ENCODE measurements at regions not wholly inside any gene's neighbourhood (a gene's known extent, or its start where the extent isn't known, plus 50 kb on each side); places are given as distances from the start of the nearest gene placed in this dataset.
"Not testable (repeated sequence)": the region's sequence is repeated elsewhere in the genome, so short reads cannot be mapped to it uniquely, and the experiment has no call there.

DNA sequence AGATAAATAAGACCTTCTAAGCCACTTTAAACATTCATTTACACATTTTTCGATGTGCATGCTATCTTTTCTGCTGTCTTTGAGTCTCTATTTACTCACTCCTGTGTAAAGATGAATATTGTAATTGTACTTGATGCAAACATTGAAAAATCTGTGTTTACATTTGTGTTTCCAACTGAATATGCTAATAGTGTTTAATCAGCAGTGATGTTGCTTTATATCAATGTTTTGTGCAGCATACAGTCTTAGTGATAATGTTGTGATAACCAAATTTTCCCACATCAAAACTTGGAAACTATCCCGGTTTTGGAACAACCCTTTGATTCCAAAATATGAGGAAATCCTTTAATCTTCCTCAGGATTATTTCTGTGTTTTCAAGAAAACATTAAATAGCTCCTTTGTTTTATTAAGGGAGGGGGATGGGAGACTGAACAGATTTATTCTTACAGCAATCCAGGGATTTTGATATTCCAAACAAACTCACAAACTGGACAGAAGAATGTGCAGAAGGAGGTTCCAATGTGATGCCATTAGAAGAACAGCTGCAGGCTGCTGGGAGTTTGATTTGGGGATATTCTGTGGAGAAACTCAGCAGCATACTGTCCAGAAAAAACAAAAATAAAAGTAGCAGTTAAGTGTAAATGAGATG lies 248.0 kb downstream of the S1PR1 start:
- H3K9me3 Mint-ChIP-seq, result peaks cover 1 to 5% (median 4%) of the 10 kb centered on the region in 3 donors

DNA sequence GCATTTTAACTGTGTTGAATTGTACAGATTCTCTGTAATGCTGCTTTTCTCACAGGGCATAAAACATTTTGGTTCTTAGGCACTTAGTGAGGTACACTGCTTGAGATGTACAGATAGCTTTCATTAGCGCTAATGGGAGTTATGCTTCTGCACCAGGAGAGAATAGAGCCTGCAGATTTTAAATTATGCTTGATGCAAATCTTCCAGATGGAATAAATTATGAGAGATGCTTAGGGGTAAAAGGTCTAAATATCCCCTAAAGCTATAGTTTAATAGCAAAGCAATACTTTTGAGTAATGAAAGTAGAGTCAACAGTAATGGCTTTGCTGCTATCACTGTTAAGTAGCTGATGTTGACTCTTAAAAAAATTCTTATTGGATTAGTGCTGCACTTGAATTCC lies 248.9 kb downstream of the S1PR1 start:
- no peaks in the 10 kb centered on the region for H3K27me3 Mint-ChIP-seq
- H3K4me3 Mint-ChIP-seq, result no peak overlapping the region
- H3K4me1 Mint-ChIP-seq, result no peaks in the 10 kb centered on the region
- H3K27ac Mint-ChIP-seq, result no peak overlapping the region
- H3K9me3 Mint-ChIP-seq, result peaks cover 4 to 9% (median 8%) of the 10 kb centered on the region in 3 donors
- H3K36me3 Mint-ChIP-seq, result no peaks in the 10 kb centered on the region

More for the DNA sequence above, 248.0 kb downstream of the S1PR1 start:
- Mint-ChIP-seq H3K27ac (no peak overlapping the region), H3K4me1 (no peaks in the 10 kb centered on the region), H3K27me3 (no peaks in the 10 kb centered on the region), H3K4me3 (peak overlapping the region in 1 of 4 donors; percentile 41), H3K36me3 (no peaks in the 10 kb centered on the region)

DNA sequence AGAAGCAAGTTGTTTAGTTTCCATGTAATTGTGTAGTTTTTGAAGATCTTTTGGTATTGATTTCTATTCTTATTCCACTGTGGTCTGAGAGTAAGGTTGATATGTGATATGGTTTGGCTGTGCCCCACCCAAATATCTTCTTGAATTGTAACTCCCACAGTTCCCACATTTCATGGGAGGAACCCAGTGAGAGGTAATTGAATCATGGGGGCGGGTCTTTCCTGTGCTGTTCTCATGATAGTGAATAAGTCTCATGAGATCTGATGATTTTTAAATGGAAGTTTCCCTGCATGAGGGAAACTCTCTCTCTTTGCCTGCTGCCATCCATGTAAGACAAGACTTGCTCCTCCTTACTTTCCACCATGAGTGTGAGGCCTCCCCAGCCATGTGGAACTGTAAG lies 255.3 kb downstream of the S1PR1 start:
- H3K9me3 Mint-ChIP-seq, result peaks cover 6 to 12% (median 9%) of the 10 kb centered on the region in 3 donors
- not testable (repeated sequence) for H3K4me3 Mint-ChIP-seq, H3K27me3 Mint-ChIP-seq, H3K36me3 Mint-ChIP-seq, H3K27ac Mint-ChIP-seq, H3K4me1 Mint-ChIP-seq

DNA sequence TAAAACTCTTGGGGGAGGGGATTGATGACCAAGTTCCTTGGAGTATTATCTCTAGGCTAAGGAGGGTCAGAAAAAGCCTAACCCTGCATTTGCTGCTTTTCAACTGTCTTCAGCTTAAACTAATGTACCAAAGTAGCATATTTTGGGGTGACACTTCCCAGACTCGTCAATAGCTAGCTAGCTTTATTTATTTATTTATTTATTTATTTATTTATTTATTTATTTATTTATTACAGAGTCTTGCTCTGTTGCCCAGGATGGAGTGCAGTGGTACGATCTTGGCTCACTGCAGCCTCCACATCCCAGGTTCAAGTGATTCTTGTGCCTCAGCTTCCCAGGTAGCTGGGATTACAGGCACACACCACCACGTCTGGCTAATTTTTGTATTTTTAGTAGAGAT lies 257.1 kb downstream of the S1PR1 start:
- not testable (repeated sequence) for H3K27ac Mint-ChIP-seq, H3K36me3 Mint-ChIP-seq, H3K27me3 Mint-ChIP-seq, H3K4me3 Mint-ChIP-seq, H3K4me1 Mint-ChIP-seq
- peaks cover 6 to 12% (median 9%) of the 10 kb centered on the region in 3 donors for H3K9me3 Mint-ChIP-seq

DNA sequence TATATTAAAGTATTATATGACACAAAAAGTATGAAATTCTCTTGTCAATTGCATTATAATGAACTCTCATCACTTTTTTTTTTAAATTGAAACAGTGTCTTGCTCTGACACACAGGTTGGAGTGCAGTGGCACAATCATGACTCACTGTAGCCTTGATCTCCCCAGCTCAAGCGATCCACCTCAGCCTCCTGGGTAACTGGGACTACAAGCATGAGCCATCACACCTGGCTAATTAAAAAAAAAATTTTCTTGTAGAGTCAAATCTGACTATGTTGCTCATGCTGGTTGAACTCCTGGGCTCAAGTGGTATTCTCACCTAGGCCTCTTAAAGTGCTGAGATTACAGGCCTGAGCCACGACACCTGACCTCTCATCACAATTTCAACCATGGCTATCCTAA lies 259.3 kb downstream of the S1PR1 start:
- Mint-ChIP-seq H3K36me3 (peaks cover 1% of the 10 kb centered on the region), H3K27me3 (no peaks in the 10 kb centered on the region), H3K4me3 (no peak overlapping the region), H3K9me3 (peaks cover 0 to 4% (median 0%) of the 10 kb centered on the region in 3 donors), H3K27ac (no peak overlapping the region), H3K4me1 (peaks cover 0 to 1% (median 0%) of the 10 kb centered on the region in 3 donors)

DNA sequence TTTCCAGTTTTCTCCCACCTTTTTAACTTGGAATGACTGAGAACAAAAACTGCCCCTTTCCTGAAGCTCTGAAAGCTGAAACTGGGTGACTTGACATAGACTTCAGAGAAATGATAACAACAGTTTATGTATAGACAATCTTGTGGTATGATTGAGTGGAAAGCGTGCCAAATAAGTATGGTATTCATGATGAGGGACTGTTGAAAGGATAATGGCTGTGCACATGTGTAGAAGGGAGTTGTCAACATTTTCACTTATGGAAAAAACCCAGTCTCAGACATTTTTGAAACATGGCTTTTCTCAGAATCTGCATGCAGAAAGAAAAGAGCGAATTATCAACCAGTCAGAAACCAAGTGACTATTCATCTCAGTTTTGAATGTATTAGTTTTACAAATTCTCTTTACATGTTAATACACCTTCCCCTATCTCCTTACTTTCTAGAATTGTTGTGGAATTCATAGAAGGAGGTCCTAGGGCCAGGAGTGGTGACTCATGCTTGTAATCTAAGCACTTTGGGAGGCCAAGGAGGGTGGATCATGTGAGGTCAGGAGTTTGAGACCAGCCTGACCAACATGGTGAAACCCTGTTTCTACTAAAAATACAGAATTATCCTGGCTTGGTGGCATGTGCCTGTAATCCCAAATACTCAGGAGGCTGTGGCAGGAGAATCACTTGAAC lies 261.2 kb downstream of the S1PR1 start:
- Mint-ChIP-seq H3K4me1 (no peaks in the 10 kb centered on the region), H3K27ac (no peak overlapping the region), H3K36me3 (no peaks in the 10 kb centered on the region), H3K27me3 (no peaks in the 10 kb centered on the region), H3K4me3 (no peak overlapping the region), H3K9me3 (no peaks in the 10 kb centered on the region)

DNA sequence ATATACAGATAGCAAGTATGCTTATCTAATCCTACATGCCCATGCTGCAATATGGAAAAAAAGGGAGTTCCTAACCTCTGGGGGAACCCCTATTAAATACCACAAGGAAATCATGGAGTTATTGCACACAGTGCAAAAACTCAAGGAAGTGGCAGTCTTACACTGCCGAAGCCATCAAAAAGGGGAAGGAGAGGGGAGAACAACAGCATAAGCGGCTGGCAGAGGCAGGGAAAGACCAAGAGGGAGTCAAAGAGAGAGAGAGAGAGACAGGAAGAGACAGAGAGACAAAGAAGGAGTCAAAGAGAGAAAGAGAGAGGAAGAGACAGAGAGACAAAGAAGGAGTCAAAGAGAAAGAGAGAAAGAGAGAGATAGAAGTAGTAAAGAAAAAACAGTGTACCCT lies 267.3 kb downstream of the S1PR1 start:
- not testable (repeated sequence) for H3K36me3 Mint-ChIP-seq, H3K27ac Mint-ChIP-seq, H3K9me3 Mint-ChIP-seq, H3K27me3 Mint-ChIP-seq, H3K4me1 Mint-ChIP-seq, H3K4me3 Mint-ChIP-seq

DNA sequence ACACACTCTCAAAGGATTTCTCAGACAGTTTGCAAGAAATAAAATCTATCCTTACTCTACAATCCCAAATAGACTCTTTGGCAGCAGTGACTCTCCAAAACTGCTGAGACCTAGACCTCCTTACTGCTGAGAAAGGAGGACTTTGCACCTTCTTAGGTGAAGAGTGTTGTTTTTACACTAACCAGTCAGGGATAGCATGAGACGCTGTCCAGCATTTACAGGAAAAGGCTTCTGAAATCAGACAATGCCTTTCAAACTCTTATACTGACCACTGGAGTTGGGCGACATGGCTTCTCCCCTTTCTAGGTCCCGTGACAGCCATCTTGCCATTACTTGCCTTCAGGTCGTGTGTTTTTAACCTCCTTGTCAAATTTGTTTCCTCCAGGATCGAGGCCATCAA lies 268.4 kb downstream of the S1PR1 start:
- H3K9me3 Mint-ChIP-seq, H3K27me3 Mint-ChIP-seq, H3K36me3 Mint-ChIP-seq, H3K4me3 Mint-ChIP-seq, H3K4me1 Mint-ChIP-seq, H3K27ac Mint-ChIP-seq: not testable (repeated sequence)

DNA sequence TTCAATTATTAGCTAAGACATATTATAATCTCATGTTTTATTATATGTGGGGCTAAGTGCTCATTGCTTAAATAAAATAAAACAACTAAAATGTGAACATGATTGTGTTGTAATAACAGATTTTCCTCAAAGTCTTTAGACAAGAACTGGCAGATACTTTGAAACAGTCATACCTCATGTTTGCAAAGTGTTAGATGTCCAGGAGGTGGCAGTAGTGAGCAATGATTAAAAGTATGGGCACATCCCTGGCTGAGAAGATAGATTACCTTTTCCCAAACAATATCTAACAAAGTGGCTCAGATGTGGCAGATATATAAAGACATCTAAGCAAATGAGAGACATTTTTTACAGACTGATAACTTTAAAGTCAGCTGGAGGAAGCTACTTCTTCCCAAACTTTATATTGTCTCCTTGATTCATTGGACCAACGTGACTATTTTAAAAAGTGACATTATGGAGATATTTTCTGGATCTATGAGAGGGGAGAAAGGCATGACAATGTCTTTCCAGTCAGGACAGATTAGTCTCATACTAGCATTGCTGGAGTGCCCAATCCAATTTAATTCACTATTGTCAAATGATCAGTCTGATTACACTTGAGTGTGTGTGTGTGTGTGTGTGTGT lies 269.8 kb downstream of the S1PR1 start:
- H3K27me3 Mint-ChIP-seq, result no peaks in the 10 kb centered on the region
- no peaks in the 10 kb centered on the region for H3K36me3 Mint-ChIP-seq
- no peak overlapping the region for H3K4me3 Mint-ChIP-seq
- H3K4me1 Mint-ChIP-seq, result peaks cover 0 to 2% (median 0%) of the 10 kb centered on the region in 3 donors
- H3K9me3 Mint-ChIP-seq, result no peaks in the 10 kb centered on the region
- H3K27ac Mint-ChIP-seq, result no peak overlapping the region

DNA sequence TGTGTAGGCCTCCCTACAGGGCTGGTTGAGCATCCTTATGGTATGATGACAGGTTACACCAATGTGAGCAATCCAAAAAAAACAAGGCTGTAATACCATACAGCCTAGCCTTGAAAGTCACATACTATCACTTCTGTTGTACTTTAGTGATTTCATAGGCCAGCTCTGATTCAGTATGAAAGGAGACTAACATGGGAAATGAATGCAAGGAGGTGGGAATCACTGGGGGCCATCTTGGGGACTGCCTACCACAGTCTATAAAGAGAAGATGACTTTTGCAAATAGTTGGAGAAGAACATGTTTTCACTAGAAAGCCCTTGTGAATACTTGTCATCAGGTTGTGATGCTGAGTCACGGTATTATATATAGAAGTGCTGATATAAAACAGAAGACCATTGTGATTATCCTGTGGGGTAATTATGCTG lies 270.7 kb downstream of the S1PR1 start:
- no peaks in the 10 kb centered on the region for H3K9me3 Mint-ChIP-seq
- H3K36me3 Mint-ChIP-seq, result no peaks in the 10 kb centered on the region
- no peak overlapping the region for H3K4me3 Mint-ChIP-seq
- H3K27ac Mint-ChIP-seq, result no peak overlapping the region
- no peaks in the 10 kb centered on the region for H3K27me3 Mint-ChIP-seq
- H3K4me1 Mint-ChIP-seq, result peaks cover 0 to 2% (median 0%) of the 10 kb centered on the region in 3 donors

DNA sequence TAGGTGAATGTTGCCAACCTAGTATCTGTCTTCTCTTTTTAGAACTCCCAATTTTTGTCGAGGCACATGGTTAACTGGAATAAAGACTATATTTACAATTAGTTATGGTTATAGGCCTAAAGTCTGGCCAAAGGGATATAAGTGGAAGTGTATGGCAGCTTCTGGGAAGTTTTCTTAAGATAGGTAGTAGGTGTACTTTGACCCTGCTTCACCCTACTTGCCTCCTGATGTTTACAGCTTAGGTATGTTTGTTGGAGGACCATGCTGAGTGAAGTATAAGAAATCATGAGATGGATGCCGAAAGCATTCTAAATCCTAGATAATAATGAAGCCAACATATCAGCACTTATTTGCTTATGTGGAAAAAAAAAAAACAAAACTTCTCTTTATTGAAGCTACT lies 272.1 kb downstream of the S1PR1 start:
- Mint-ChIP-seq H3K9me3 (no peaks in the 10 kb centered on the region), H3K27me3 (no peaks in the 10 kb centered on the region), H3K27ac (no peak overlapping the region), H3K4me1 (peaks cover 0 to 2% (median 0%) of the 10 kb centered on the region in 3 donors), H3K36me3 (no peaks in the 10 kb centered on the region), H3K4me3 (no peak overlapping the region)

DNA sequence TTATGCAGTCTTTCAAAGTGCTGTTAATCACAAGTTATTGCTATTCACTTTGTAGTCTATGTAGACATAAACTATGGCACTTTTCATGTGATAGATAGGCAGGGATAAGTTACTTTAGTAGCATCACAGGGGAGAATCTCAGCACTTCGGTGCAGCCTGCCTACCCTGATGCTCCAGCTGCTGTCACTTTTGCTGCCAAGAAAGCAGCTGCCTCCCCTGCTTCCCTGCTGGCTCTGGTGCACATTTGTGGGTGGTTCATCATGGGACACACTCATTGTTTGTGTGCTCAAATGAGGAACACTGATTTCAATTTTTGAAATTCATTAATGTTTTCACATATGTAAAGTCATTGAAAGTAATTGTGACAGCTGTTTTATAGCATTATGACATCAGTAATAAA lies 272.6 kb downstream of the S1PR1 start:
- Mint-ChIP-seq H3K27ac (no peak overlapping the region), H3K4me1 (peaks cover 0 to 2% (median 0%) of the 10 kb centered on the region in 3 donors), H3K9me3 (no peaks in the 10 kb centered on the region), H3K36me3 (no peaks in the 10 kb centered on the region), H3K27me3 (no peaks in the 10 kb centered on the region), H3K4me3 (no peak overlapping the region)

DNA sequence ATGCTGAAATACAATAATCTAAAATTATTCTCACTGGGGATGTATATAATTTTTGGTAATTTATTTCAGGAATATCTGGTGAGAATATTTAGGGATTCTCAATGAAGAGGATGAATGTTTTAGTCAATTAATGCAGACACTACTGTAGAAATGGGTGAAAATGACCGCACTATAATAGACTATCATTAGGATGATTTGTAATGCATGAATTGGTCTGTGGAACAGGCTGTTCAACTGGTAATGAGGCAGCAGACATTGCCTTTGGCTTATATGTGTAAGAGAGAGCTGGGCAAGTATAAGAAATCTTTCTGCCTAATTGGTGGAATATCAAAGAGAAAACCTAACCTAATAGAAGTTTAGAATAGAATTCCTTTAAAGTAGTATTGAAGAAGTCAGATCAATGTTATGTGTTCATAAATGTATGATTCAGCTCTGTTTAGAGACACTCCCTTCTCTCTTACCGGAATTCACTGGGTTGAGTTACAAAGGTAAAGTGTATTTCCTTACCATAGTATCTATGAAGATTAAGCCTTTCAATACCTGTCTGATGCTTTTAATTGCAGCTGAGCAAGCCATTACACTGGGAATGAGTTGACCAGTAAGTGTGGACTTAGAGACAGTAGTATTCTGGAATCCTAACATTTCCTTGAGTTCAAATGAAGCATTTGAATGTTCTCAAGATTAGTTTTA lies 274.5 kb downstream of the S1PR1 start:
- Mint-ChIP-seq H3K4me1 (peaks cover 0 to 2% (median 0%) of the 10 kb centered on the region in 3 donors), H3K4me3 (no peak overlapping the region), H3K27me3 (peaks cover 1% of the 10 kb centered on the region), H3K9me3 (peaks cover 0 to 7% (median 2%) of the 10 kb centered on the region in 3 donors), H3K27ac (no peak overlapping the region), H3K36me3 (no peaks in the 10 kb centered on the region)

DNA sequence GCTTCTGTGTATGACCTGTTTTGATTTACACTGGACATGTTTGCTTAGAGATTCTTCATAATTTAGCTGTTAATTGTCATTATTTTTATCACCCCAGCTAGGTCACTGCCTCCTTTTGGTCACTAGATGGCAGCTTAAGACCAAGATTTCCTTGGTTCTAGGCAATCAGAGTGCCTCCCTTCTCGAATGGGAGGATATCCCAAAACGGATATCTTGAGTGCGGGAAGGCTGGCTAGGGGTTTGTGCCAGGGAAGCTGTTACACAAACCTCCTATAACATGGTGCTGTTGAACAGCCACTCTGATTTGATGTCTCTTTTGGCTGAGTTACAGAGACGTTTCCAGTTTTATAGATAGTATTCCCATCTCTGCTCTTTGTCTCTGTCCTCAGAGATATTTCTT lies 283.5 kb downstream of the S1PR1 start:
- Mint-ChIP-seq H3K9me3 (peaks cover 0 to 13% (median 7%) of the 10 kb centered on the region in 3 donors), H3K4me1 (peaks cover 0 to 10% (median 5%) of the 10 kb centered on the region in 3 donors), H3K4me3 (no peak overlapping the region), H3K27ac (no peak overlapping the region), H3K36me3 (peaks cover 6% of the 10 kb centered on the region), H3K27me3 (peaks cover 5% of the 10 kb centered on the region)

DNA sequence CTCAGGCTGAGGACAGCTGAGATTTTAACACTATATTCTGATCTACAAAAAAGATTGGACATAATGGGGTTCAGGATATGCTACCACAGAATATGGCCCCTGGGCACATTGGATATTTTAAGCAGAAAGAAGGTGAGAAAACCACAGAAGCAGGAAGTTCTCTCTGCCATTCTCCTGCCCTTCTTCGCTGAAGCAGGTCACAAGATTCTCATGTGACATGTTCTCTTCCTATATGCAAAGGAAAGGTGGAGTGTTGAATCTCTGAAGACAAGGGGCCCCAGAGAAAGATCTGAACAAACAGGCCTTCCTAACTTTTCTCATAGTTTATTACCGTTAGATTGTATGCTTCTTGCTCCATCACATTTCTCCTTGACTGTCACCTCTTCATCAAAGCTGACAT lies 285.7 kb downstream of the S1PR1 start:
- Mint-ChIP-seq H3K27ac (no peak overlapping the region), H3K27me3 (peaks cover 6% of the 10 kb centered on the region), H3K9me3 (peaks cover 0 to 4% (median under 1%) of the 10 kb centered on the region in 3 donors), H3K4me3 (no peak overlapping the region), H3K4me1 (peaks cover 0 to 10% (median 5%) of the 10 kb centered on the region in 3 donors), H3K36me3 (peaks cover 6% of the 10 kb centered on the region)
